Upper lobe of left lung (tissue), 4 donors: ENCODE measurements at regions not wholly inside any gene's neighbourhood (a gene's known extent, or its start where the extent isn't known, plus 50 kb on each side); places are given as distances from the start of the nearest gene placed in this dataset.

Experiments
- CTCF ChIP-seq, 6 experiments: fragments of 450-650 bp in 4 of 6; fragments of 200-600 bp in 2 of 6; sonication (generic) in 2 of 6; IDR thresholded peaks; one replicate each; pipeline ENCODE4 v1.5.1; 2016 to 2019; ENCODE audit warnings: antibody characterized with exemption in 6 of 6
- EP300 ChIP-seq, 4 donors: sonication (generic); formaldehyde crosslinking; IDR thresholded peaks; one replicate each; pipeline ENCODE4 v1.5.1; 2017; ENCODE audit warnings: antibody characterized with exemption in 4 of 4, control low read depth in 2 of 4
- POLR2A ChIP-seq, 4 donors: fragments of 450-650 bp; IDR thresholded peaks; one replicate each; pipeline ENCODE4 v1.5.1; 2016 to 2017; ENCODE audit warnings: antibody characterized with exemption in 4 of 4, mild to moderate bottlenecking in 2 of 4
- POLR2AphosphoS5 ChIP-seq, 2 donors: sonication (generic); formaldehyde crosslinking; IDR thresholded peaks; one replicate each; pipeline ENCODE4 v1.5.1; 2017; ENCODE audit warnings: antibody characterized with exemption in 2 of 2

- TF ChIP-seq CTCF (IDR thresholded peaks at IDR 0.05) (no peak), POLR2A (IDR thresholded peaks at IDR 0.05) (no peak), EP300 (IDR thresholded peaks at IDR 0.05) (no peak), POLR2AphosphoS5 (IDR thresholded peaks at IDR 0.05) (no peak)
Observed at GRCh38 chr4:132893787-132894186, 255.3 kb upstream of the PCDH10 start.
